ENCODE measurements at regions not wholly inside any gene's neighbourhood (a gene's known extent, or its start where the extent isn't known, plus 50 kb on each side); places are given as distances from the start of the nearest gene placed in this dataset.

- dilution Hi-C loops (cut with MboI; ENCODE audit: extremely low pct_ligation_motif_present, low sequenced_read_pairs) = no loop called here
- no peak for DNase-seq (ENCODE audit: low read depth, low spot score)
- Histone ChIP-seq H3K9me3 (ENCODE audit: control insufficient read depth, low read depth, low read length) (no peaks in the 10 kb centered on the region), H3K79me2 (ENCODE audit: control insufficient read depth, insufficient read depth, low read length) (no peaks in the 10 kb centered on the region), H3K36me3 (ENCODE audit: control insufficient read depth in 2 of 2, extremely low read depth in 1 of 2, insufficient read depth in 2 of 2, low read length in 2 of 2) (no peaks in the 10 kb centered on the region), H3K9me1 (ENCODE audit: control insufficient read depth, extremely low read depth, insufficient read depth, low read length) (no peaks in the 10 kb centered on the region), H3K9ac (ENCODE audit: control insufficient read depth, extremely low read depth, insufficient read depth, low read length) (no peak overlapping the region), H3K4me1 (ENCODE audit: control insufficient read depth, extremely low read depth, insufficient read depth, low read length) (no peaks in the 10 kb centered on the region), H3K4me2 (ENCODE audit: control insufficient read depth, extremely low read depth, insufficient read depth, low read depth, low read length) (no peak overlapping the region), H4K20me1 (ENCODE audit: control insufficient read depth, extremely low read depth, insufficient read depth, low read length) (no peaks in the 10 kb centered on the region), H3K27me3 (ENCODE audit: control insufficient read depth, extremely low read depth, insufficient read depth, low read length) (no peaks in the 10 kb centered on the region), H3K4me3 (ENCODE audit: control insufficient read depth in 2 of 3, extremely low read depth in 1 of 3, insufficient read depth in 2 of 3, low read depth in 1 of 3, low read length in 3 of 3) (no peak overlapping the region), H3K27ac (ENCODE audit: control insufficient read depth, insufficient read depth, low read length) (no peak overlapping the region), H2AFZ (ENCODE audit: control insufficient read depth, low read length) (no peak overlapping the region)
- TF ChIP-seq EZH2 (IDR thresholded peaks at IDR 0.05; ENCODE audit: low read length) (no peak), CTCF (optimal IDR thresholded peaks at IDR 0.05 in 1 of 3, IDR thresholded peaks at IDR 0.05 in 1 of 3, conservative IDR thresholded peaks at IDR 0.05 in 1 of 3; ENCODE audit: extremely low read depth in 1 of 3, insufficient read depth in 2 of 3, low read length in 3 of 3) (no peak)
- no peak for FAIRE-seq
Observed at GRCh38 chrX:28472926-28473325, 114.3 kb upstream of the IL1RAPL1 start.

GRCh38 chrX:28487818-28488217, 99.4 kb upstream of the IL1RAPL1 start:
- FAIRE-seq = no peak
- H4K20me1 ChIP-seq (ENCODE audit: control insufficient read depth, extremely low read depth, insufficient read depth, low read length) = no peaks in the 10 kb centered on the region
- H3K9me3 ChIP-seq (ENCODE audit: control insufficient read depth, low read depth, low read length) = no peaks in the 10 kb centered on the region
- no peak for DNase-seq (ENCODE audit: low read depth, low spot score)
- no peak overlapping the region for H3K27ac ChIP-seq (ENCODE audit: control insufficient read depth, insufficient read depth, low read length)
- H3K36me3 ChIP-seq (ENCODE audit: control insufficient read depth in 2 of 2, extremely low read depth in 1 of 2, insufficient read depth in 2 of 2, low read length in 2 of 2) = no peaks in the 10 kb centered on the region
- no peaks in the 10 kb centered on the region for H3K79me2 ChIP-seq (ENCODE audit: control insufficient read depth, insufficient read depth, low read length)
- TF ChIP-seq EZH2 (IDR thresholded peaks at IDR 0.05; ENCODE audit: low read length) (no peak), CTCF (optimal IDR thresholded peaks at IDR 0.05 in 1 of 3, IDR thresholded peaks at IDR 0.05 in 1 of 3, conservative IDR thresholded peaks at IDR 0.05 in 1 of 3; ENCODE audit: extremely low read depth in 1 of 3, insufficient read depth in 2 of 3, low read length in 3 of 3) (no peak)
- H3K4me1 ChIP-seq (ENCODE audit: control insufficient read depth, extremely low read depth, insufficient read depth, low read length) = no peaks in the 10 kb centered on the region
- no peak overlapping the region for H3K4me3 ChIP-seq (ENCODE audit: control insufficient read depth in 2 of 3, extremely low read depth in 1 of 3, insufficient read depth in 2 of 3, low read depth in 1 of 3, low read length in 3 of 3)
- no peak overlapping the region for H3K9ac ChIP-seq (ENCODE audit: control insufficient read depth, extremely low read depth, insufficient read depth, low read length)
- dilution Hi-C loops (cut with MboI; ENCODE audit: extremely low pct_ligation_motif_present, low sequenced_read_pairs) = no loop called here
- no peaks in the 10 kb centered on the region for H3K27me3 ChIP-seq (ENCODE audit: control insufficient read depth, extremely low read depth, insufficient read depth, low read length)
- no peak overlapping the region for H3K4me2 ChIP-seq (ENCODE audit: control insufficient read depth, extremely low read depth, insufficient read depth, low read depth, low read length)
- H3K9me1 ChIP-seq (ENCODE audit: control insufficient read depth, extremely low read depth, insufficient read depth, low read length) = no peaks in the 10 kb centered on the region
- H2AFZ ChIP-seq (ENCODE audit: control insufficient read depth, low read length) = no peak overlapping the region
